Neural progenitor cell (in vitro differentiated cells): ENCODE measurements at regions not wholly inside any gene's neighbourhood (a gene's known extent, or its start where the extent isn't known, plus 50 kb on each side); places are given as distances from the start of the nearest gene placed in this dataset.
A peak's percentile ranks its signal among the peaks of the same experiment; 100 is the strongest.

Experiments
- DNase-seq: peaks from one replicate; pipeline ENCODE4 v3.0.0-alpha.2; 2016; ENCODE audit warnings: low spot score
- H2AFZ ChIP-seq: fragments of 200-600 bp; sonication (generic); replicated peaks from 2 replicates; pipeline ENCODE4 v1.6.1; 2016; ENCODE audit warnings: antibody characterized with exemption
- H3F3A ChIP-seq: fragments of 200-600 bp; sonication (generic); 2 replicates; pipeline ENCODE4 v1.6.1; 2016; ENCODE audit warnings: antibody characterized with exemption, low read depth
- H3K27ac ChIP-seq: fragments of 200-600 bp; sonication (generic); 2 replicates; pipeline ENCODE4 v1.5.1; 2016; ENCODE audit warnings: mild to moderate bottlenecking
- H3K27me3 ChIP-seq: fragments of 200-600 bp; sonication (generic); 2 replicates; pipeline ENCODE4 v1.6.1; 2016; ENCODE audit warnings: mild to moderate bottlenecking, moderate library complexity
- H3K36me3 ChIP-seq: fragments of 200-600 bp; sonication (generic); 2 replicates; pipeline ENCODE4 v1.5.1; 2016
- H3K4me1 ChIP-seq: fragments of 200-600 bp; sonication (generic); 2 replicates; pipeline ENCODE4 v1.6.1; 2016; ENCODE audit warnings: mixed run types
- H3K4me2 ChIP-seq: fragments of 200-600 bp; sonication (generic); 2 replicates; pipeline ENCODE4 v1.6.1; 2016
- H3K4me3 ChIP-seq: fragments of 200-600 bp; sonication (generic); 2 replicates; pipeline ENCODE4 v1.5.1; 2016
- H3K79me2 ChIP-seq: fragments of 200-600 bp; sonication (generic); 2 replicates; pipeline ENCODE4 v1.6.1; 2016; ENCODE audit warnings: low read depth
- H3K9ac ChIP-seq: fragments of 200-600 bp; sonication (generic); 2 replicates; pipeline ENCODE4 v1.6.1; 2016
- H3K9me3 ChIP-seq: fragments of 200-600 bp; sonication (generic); 2 replicates; pipeline ENCODE4 v1.5.1; 2016; ENCODE audit warnings: low read depth
- H4K20me1 ChIP-seq: fragments of 200-600 bp; sonication (generic); 2 replicates; pipeline ENCODE4 v1.6.1; 2016; ENCODE audit warnings: low read depth
- H3K27ac Mint-ChIP-seq: 3 replicates; pipeline ENCODE4 v1.8.0; 2021; ENCODE audit warnings: mixed read lengths
- H3K27me3 Mint-ChIP-seq: 2 replicates; pipeline ENCODE4 v1.8.0; 2022; ENCODE audit warnings: low read depth, mild to moderate bottlenecking, inconsistent platforms, moderate library complexity, mixed read lengths; ENCODE audit not compliant: insufficient read depth
- H3K36me3 Mint-ChIP-seq: 3 replicates; pipeline ENCODE4 v1.8.0; 2021; ENCODE audit warnings: mixed read lengths
- H3K4me1 Mint-ChIP-seq: 3 replicates; pipeline ENCODE4 v1.8.0; 2021; ENCODE audit warnings: mixed read lengths
- H3K4me3 Mint-ChIP-seq: 3 replicates; pipeline ENCODE4 v1.8.0; 2021; ENCODE audit warnings: mild to moderate bottlenecking, moderate library complexity, mixed read lengths
- H3K9me3 Mint-ChIP-seq: 3 replicates; pipeline ENCODE4 v1.8.0; 2020; ENCODE audit warnings: mixed read lengths
- EZH2 ChIP-seq: fragments of 200-600 bp; sonication (generic); IDR thresholded peaks from 2 replicates; pipeline ENCODE4 v1.6.1; 2017; ENCODE audit warnings: antibody characterized with exemption, mild to moderate bottlenecking, moderate library complexity
- EZH2phosphoT487 ChIP-seq: fragments of 200-600 bp; sonication (generic); IDR thresholded peaks from 2 replicates; pipeline ENCODE4 v1.6.1; 2017; ENCODE audit warnings: antibody characterized with exemption
- TF ChIP-seq, protein P1 (sequence below): fragments of 200-600 bp; sonication (generic); IDR thresholded peaks from 2 replicates; pipeline ENCODE4 v1.5.1; 2017; ENCODE audit warnings: antibody characterized with exemption, mild to moderate bottlenecking

- H3K9me3 ChIP-seq = no peaks in the 10 kb centered on the region
- no peak for DNase-seq
- Mint-ChIP-seq H3K9me3 (no peaks in the 10 kb centered on the region), H3K36me3 (no peaks in the 10 kb centered on the region), H3K27ac (no peak overlapping the region), H3K4me1 (no peaks in the 10 kb centered on the region), H3K4me3 (no peak overlapping the region), H3K27me3 (no peaks in the 10 kb centered on the region)
- H3K4me3 ChIP-seq = no peak overlapping the region
- no peaks in the 10 kb centered on the region for H3K27me3 ChIP-seq
- H3K36me3 ChIP-seq = no peaks in the 10 kb centered on the region
- TF ChIP-seq EZH2 (no peak), EZH2phosphoT487 (no peak)
- TF ChIP-seq, protein P1, sequence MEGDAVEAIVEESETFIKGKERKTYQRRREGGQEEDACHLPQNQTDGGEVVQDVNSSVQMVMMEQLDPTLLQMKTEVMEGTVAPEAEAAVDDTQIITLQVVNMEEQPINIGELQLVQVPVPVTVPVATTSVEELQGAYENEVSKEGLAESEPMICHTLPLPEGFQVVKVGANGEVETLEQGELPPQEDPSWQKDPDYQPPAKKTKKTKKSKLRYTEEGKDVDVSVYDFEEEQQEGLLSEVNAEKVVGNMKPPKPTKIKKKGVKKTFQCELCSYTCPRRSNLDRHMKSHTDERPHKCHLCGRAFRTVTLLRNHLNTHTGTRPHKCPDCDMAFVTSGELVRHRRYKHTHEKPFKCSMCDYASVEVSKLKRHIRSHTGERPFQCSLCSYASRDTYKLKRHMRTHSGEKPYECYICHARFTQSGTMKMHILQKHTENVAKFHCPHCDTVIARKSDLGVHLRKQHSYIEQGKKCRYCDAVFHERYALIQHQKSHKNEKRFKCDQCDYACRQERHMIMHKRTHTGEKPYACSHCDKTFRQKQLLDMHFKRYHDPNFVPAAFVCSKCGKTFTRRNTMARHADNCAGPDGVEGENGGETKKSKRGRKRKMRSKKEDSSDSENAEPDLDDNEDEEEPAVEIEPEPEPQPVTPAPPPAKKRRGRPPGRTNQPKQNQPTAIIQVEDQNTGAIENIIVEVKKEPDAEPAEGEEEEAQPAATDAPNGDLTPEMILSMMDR = no peak
- no peak overlapping the region for H3K4me2 ChIP-seq
- H4K20me1 ChIP-seq = no peaks in the 10 kb centered on the region
- no peak overlapping the region for H3K9ac ChIP-seq
- no peak overlapping the region for H3K27ac ChIP-seq
- H3K79me2 ChIP-seq = no peaks in the 10 kb centered on the region
- no peak overlapping the region for H2AFZ ChIP-seq
- H3K4me1 ChIP-seq = peaks cover 9% of the 10 kb centered on the region
- H3F3A ChIP-seq = no peaks in the 10 kb centered on the region
Measured at GRCh38 chr5:112077180-112077579, 320.2 kb upstream of the NREP start.

- H3K36me3 Mint-ChIP-seq = no peaks in the 10 kb centered on the region
- no peaks in the 10 kb centered on the region for H3K9me3 ChIP-seq
- H3K79me2 ChIP-seq = no peaks in the 10 kb centered on the region
- TF ChIP-seq, protein P1 = no peak
- no peak for TF ChIP-seq EZH2phosphoT487
- no peak for TF ChIP-seq EZH2
- no peak overlapping the region for H3K9ac ChIP-seq
- DNase-seq = peak; percentile 11
- no peaks in the 10 kb centered on the region for H3K36me3 ChIP-seq
- H3K4me1 ChIP-seq = peaks cover 10% of the 10 kb centered on the region
- H3K27me3 Mint-ChIP-seq = no peaks in the 10 kb centered on the region
- H3K9me3 Mint-ChIP-seq = no peaks in the 10 kb centered on the region
- no peak overlapping the region for H3K27ac ChIP-seq
- H3K27ac Mint-ChIP-seq = no peak overlapping the region
- no peak overlapping the region for H3K4me3 Mint-ChIP-seq
- no peaks in the 10 kb centered on the region for H4K20me1 ChIP-seq
- peak overlapping the region; percentile 54 for H2AFZ ChIP-seq
- H3K4me2 ChIP-seq = no peak overlapping the region
- H3F3A ChIP-seq = no peaks in the 10 kb centered on the region
- no peaks in the 10 kb centered on the region for H3K27me3 ChIP-seq
- no peak overlapping the region for H3K4me3 ChIP-seq
- H3K4me1 Mint-ChIP-seq = peaks cover 13% of the 10 kb centered on the region
Measured at GRCh38 chr5:112070022-112070421, 313.0 kb upstream of the NREP start.

DNA sequence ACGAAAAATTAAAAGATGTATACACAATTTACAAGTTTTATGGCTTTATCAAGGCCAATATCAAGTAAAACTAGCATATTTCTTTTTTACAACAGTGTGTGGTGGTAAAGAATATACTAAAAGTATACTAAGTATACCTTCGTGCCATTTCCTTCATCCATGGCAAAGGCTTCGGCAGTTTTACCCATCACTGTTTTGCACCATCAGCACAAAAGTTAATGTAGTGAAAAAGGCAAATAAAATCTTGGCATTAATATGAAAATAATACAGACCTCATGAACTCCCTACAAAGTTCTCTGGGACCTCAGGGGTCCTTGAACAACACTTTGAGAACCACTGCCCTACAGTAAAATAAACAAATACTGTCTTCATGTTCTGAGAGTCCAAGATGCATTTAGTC is 312.3 kb upstream of the NREP start:
- H3K4me1 ChIP-seq = peaks cover 10% of the 10 kb centered on the region
- H3K27ac ChIP-seq = no peak overlapping the region
- H2AFZ ChIP-seq = no peak overlapping the region
- no peaks in the 10 kb centered on the region for H3K27me3 ChIP-seq
- Mint-ChIP-seq H3K36me3 (no peaks in the 10 kb centered on the region), H3K27ac (no peak overlapping the region), H3K4me1 (peaks cover 13% of the 10 kb centered on the region), H3K27me3 (no peaks in the 10 kb centered on the region), H3K4me3 (no peak overlapping the region), H3K9me3 (no peaks in the 10 kb centered on the region)
- TF ChIP-seq EZH2phosphoT487 (no peak), EZH2 (no peak)
- TF ChIP-seq, protein P1 = no peak
- no peaks in the 10 kb centered on the region for H3K9me3 ChIP-seq
- no peak overlapping the region for H3K9ac ChIP-seq
- no peaks in the 10 kb centered on the region for H3K36me3 ChIP-seq
- H3K4me2 ChIP-seq = no peak overlapping the region
- H3F3A ChIP-seq = no peaks in the 10 kb centered on the region
- H4K20me1 ChIP-seq = no peaks in the 10 kb centered on the region
- DNase-seq = no peak
- no peak overlapping the region for H3K4me3 ChIP-seq
- no peaks in the 10 kb centered on the region for H3K79me2 ChIP-seq

DNA sequence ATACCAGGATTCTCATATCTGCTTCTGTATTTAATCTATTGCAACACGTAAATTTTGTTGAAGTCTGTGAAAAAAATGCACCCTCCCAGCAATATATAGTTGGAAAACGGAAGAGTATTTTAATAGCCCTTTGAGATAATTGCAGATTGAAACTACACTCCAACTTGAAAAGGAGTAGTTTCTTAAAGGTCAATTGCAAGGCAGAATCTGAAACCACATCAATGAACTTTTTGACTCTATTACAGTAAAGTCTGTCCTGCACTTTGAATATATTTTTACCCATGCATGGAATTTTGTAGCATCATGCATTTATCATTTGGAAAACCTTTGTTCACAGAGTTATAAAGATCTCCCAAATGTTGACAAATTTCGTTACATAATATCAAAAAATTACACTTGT is 311.6 kb upstream of the NREP start:
- Mint-ChIP-seq H3K27ac (no peak overlapping the region), H3K9me3 (no peaks in the 10 kb centered on the region), H3K27me3 (no peaks in the 10 kb centered on the region), H3K4me3 (no peak overlapping the region), H3K36me3 (no peaks in the 10 kb centered on the region), H3K4me1 (peaks cover 13% of the 10 kb centered on the region)
- Histone ChIP-seq H2AFZ (no peak overlapping the region), H3K36me3 (no peaks in the 10 kb centered on the region), H3K79me2 (no peaks in the 10 kb centered on the region), H3K4me3 (no peak overlapping the region), H3K27ac (no peak overlapping the region), H4K20me1 (no peaks in the 10 kb centered on the region), H3K27me3 (no peaks in the 10 kb centered on the region), H3K9ac (no peak overlapping the region), H3K9me3 (no peaks in the 10 kb centered on the region), H3F3A (no peaks in the 10 kb centered on the region), H3K4me2 (no peak overlapping the region), H3K4me1 (peaks cover 10% of the 10 kb centered on the region)
- TF ChIP-seq EZH2phosphoT487 = no peak
- TF ChIP-seq, protein P1 = no peak
- TF ChIP-seq EZH2 = no peak
- DNase-seq = no peak
